ENCODE measurements at regions not wholly inside any gene's neighbourhood (a gene's known extent, or its start where the extent isn't known, plus 50 kb on each side); places are given as distances from the start of the nearest gene placed in this dataset.

GRCh38 chr1:5748286-5749225 is 243.7 kb downstream of the NPHP4 start:
- no peak for DNase-seq

- DNase-seq: no peak
These were observed 244.6 kb downstream of the NPHP4 start for GRCh38 chr1:5747426-5748285.

GRCh38 chr1:5746611-5747425 is 245.4 kb downstream of the NPHP4 start:
- peak; percentile 23 to 53 for DNase-seq

GRCh38 chr1:5745800-5746610 is 246.2 kb downstream of the NPHP4 start:
- DNase-seq: peak; percentile 63 to 64

GRCh38 chr1:5744911-5745799 is 247.1 kb downstream of the NPHP4 start:
- DNase-seq: no peak

GRCh38 chr1:5744341-5744740 is 247.9 kb downstream of the NPHP4 start:
- DNase-seq: no peak

- DNase-seq: no peak
These were observed 248.7 kb downstream of the NPHP4 start for GRCh38 chr1:5743435-5744095.

GRCh38 chr1:5742801-5743200 is 249.4 kb downstream of the NPHP4 start:
- DNase-seq: no peak

GRCh38 chr1:5742032-5742431 is 250.2 kb downstream of the NPHP4 start:
- DNase-seq: no peak

- DNase-seq: no peak
These were observed 251.1 kb downstream of the NPHP4 start for GRCh38 chr1:5740865-5741860.

GRCh38 chr1:5740450-5740849 is 251.8 kb downstream of the NPHP4 start:
- no peak for DNase-seq

- no peak for DNase-seq
These were observed 252.6 kb downstream of the NPHP4 start for GRCh38 chr1:5739561-5740078.

GRCh38 chr1:5738911-5739462 is 253.2 kb downstream of the NPHP4 start:
- no peak for DNase-seq

GRCh38 chr1:5737081-5737480 is 255.1 kb downstream of the NPHP4 start:
- DNase-seq: no peak

GRCh38 chr1:5734996-5735395 is 257.2 kb downstream of the NPHP4 start:
- no peak for DNase-seq

- no peak for DNase-seq
These were observed 257.8 kb downstream of the NPHP4 start for GRCh38 chr1:5734414-5734813.

- no peak for DNase-seq
These were observed 258.6 kb downstream of the NPHP4 start for GRCh38 chr1:5733596-5733995.

GRCh38 chr1:5731110-5731423 is 261.2 kb downstream of the NPHP4 start:
- DNase-seq: no peak

Data from SHP77 (cell line).